IMR-90 (cell line): ENCODE measurements at regions not wholly inside any gene's neighbourhood (a gene's known extent, or its start where the extent isn't known, plus 50 kb on each side); places are given as distances from the start of the nearest gene placed in this dataset.

Experiments used
- ATAC-seq: fragments of 200-7000 bp; cut with Tn5 transposase; 2 replicates; pipeline ENCODE4 v1.9.1; 2020; ENCODE audit warnings: low read depth, mild to moderate bottlenecking, moderate library complexity
- BruUV-seq: library from RNA; stranded (reverse); fragments of 400-500 nt; replicated peaks from 2 replicates; lab custom pipeline; 2021; lab: Mats Ljungman, UMichigan
- CTCF ChIA-PET: fragments of 300-600 bp; formaldehyde crosslinking; extraction: SDS; loops from one replicate; lab custom pipeline; 2021; ENCODE audit warnings: antibody characterized with exemption; lab: Yijun Ruan, JAX
- POLR2A ChIA-PET: fragments of 300-600 bp; sonication (Branson Sonifier 250); formaldehyde crosslinking; loops from one replicate; lab custom pipeline; 2022; ENCODE audit warnings: antibody characterized with exemption; ENCODE audit not compliant: unreplicated experiment; lab: Charles Lee
- DNase-seq: peaks from one replicate; pipeline ENCODE4 v3.0.0; 2013
- H2AFZ ChIP-seq: replicated peaks from 2 replicates; pipeline ENCODE3; 2013; ENCODE audit warnings: low read length, mild to moderate bottlenecking; ENCODE audit not compliant: poor library complexity
- H2AK5ac ChIP-seq: 2 replicates; pipeline ENCODE4 v1.6.1; 2013; ENCODE audit warnings: low read depth, low read length, inconsistent platforms
- H2AK9ac ChIP-seq: replicated peaks from 2 replicates; pipeline ENCODE3; 2013; ENCODE audit warnings: mild to moderate bottlenecking, low read depth, low read length, moderate library complexity; ENCODE audit not compliant: poor library complexity
- H2BK120ac ChIP-seq: 2 replicates; pipeline ENCODE4 v1.6.1; 2013; ENCODE audit warnings: low read depth, low read length, inconsistent platforms
- H2BK15ac ChIP-seq: 3 replicates; pipeline ENCODE4 v1.6.1; 2013; ENCODE audit warnings: low read depth, low read length, inconsistent platforms
- H2BK20ac ChIP-seq: 2 replicates; pipeline ENCODE4 v1.6.1; 2013; ENCODE audit warnings: low read depth, mild to moderate bottlenecking, inconsistent platforms, low read length, moderate library complexity
- H2BK5ac ChIP-seq: 2 replicates; pipeline ENCODE4 v1.6.1; 2013; ENCODE audit warnings: mild to moderate bottlenecking, low read depth, low read length, inconsistent platforms; ENCODE audit not compliant: poor library complexity, severe bottlenecking
- H3K14ac ChIP-seq: replicated peaks from 2 replicates; pipeline ENCODE4 v1.6.1; 2013; ENCODE audit warnings: low read depth, low read length, inconsistent platforms
- H3K18ac ChIP-seq: 2 replicates; pipeline ENCODE4 v1.6.1; 2013; ENCODE audit warnings: low read depth, low read length, control low read depth
- H3K23ac ChIP-seq: 2 replicates; pipeline ENCODE4 v1.6.1; 2013; ENCODE audit warnings: low read depth, low read length, inconsistent platforms
- H3K27ac ChIP-seq: 2 replicates; pipeline ENCODE4 v1.5.1; 2013; ENCODE audit warnings: mild to moderate bottlenecking, control low read depth, low read length; ENCODE audit not compliant: insufficient read depth
- H3K27me3 ChIP-seq: 2 replicates; pipeline ENCODE4 v1.6.1; 2013; ENCODE audit warnings: low read length; ENCODE audit not compliant: control insufficient read depth, insufficient read depth
- H3K36me3 ChIP-seq: 2 replicates; pipeline ENCODE4 v1.6.1; 2013; ENCODE audit warnings: low read length, mixed read lengths; ENCODE audit not compliant: control insufficient read depth, insufficient read depth
- H3K4ac ChIP-seq: 2 replicates; pipeline ENCODE4 v1.6.1; 2013; ENCODE audit warnings: low read depth, low read length, inconsistent platforms
- H3K4me1 ChIP-seq: 2 replicates; pipeline ENCODE4 v1.6.1; 2013; ENCODE audit warnings: low read length, mixed read lengths; ENCODE audit not compliant: control insufficient read depth, insufficient read depth
- H3K4me2 ChIP-seq: 2 replicates; pipeline ENCODE4 v1.6.1; 2013; ENCODE audit warnings: low read depth, mild to moderate bottlenecking, control low read depth, low read length, moderate library complexity
- H3K4me3 ChIP-seq: 2 replicates; pipeline ENCODE4 v1.5.1; 2013; ENCODE audit warnings: low read depth, mild to moderate bottlenecking, control low read depth, low read length, moderate library complexity; ENCODE audit not compliant: insufficient read depth
- H3K56ac ChIP-seq: 2 replicates; pipeline ENCODE4 v1.6.1; 2013; ENCODE audit warnings: low read length, inconsistent platforms; ENCODE audit not compliant: insufficient read depth; ENCODE audit errors: extremely low read depth
- H3K79me1 ChIP-seq, 2 experiments: 2 replicates each; pipeline ENCODE4 v1.6.1; 2013; ENCODE audit warnings: low read length in 2 of 2, inconsistent platforms in 1 of 2, low read depth in 1 of 2
- H3K9ac ChIP-seq: 2 replicates; pipeline ENCODE4 v1.6.1; 2013; ENCODE audit warnings: low read depth, low read length, control low read depth
- H3K9me1 ChIP-seq: 2 replicates; pipeline ENCODE4 v1.6.1; 2013; ENCODE audit warnings: low read length, inconsistent platforms; ENCODE audit not compliant: insufficient read depth
- H3K9me3 ChIP-seq: 2 replicates; pipeline ENCODE4 v1.6.1; 2013; ENCODE audit warnings: low read length; ENCODE audit not compliant: control insufficient read depth, insufficient read depth
- H4K20me1 ChIP-seq: 2 replicates; pipeline ENCODE4 v1.6.1; 2013; ENCODE audit warnings: low read length, inconsistent platforms; ENCODE audit not compliant: insufficient read depth
- H4K5ac ChIP-seq: 2 replicates; pipeline ENCODE4 v1.6.1; 2013; ENCODE audit warnings: mild to moderate bottlenecking, low read depth, low read length, control low read depth
- H4K8ac ChIP-seq, 2 experiments: 2 replicates each; pipeline ENCODE4 v1.6.1; 2013; ENCODE audit warnings: low read depth in 2 of 2, low read length in 2 of 2, control low read depth in 1 of 2, inconsistent platforms in 1 of 2
- H4K91ac ChIP-seq: 2 replicates; pipeline ENCODE4 v1.6.1; 2013; ENCODE audit warnings: low read depth, low read length, inconsistent platforms; ENCODE audit not compliant: insufficient read depth
- BHLHE40 ChIP-seq: fragments of 150-350 bp; IDR thresholded peaks from 2 replicates; pipeline ENCODE4 v1.6.1; 2016; ENCODE audit warnings: mild to moderate bottlenecking, low read depth, low read length
- CEBPB ChIP-seq: IDR thresholded peaks from 2 replicates; pipeline ENCODE4 v1.6.1; 2012; ENCODE audit warnings: low read depth, low read length, improper control_type of control experiment
- CHD1 ChIP-seq: IDR thresholded peaks from 2 replicates; pipeline ENCODE4 v1.6.1; 2012; ENCODE audit warnings: low read depth, low read length, improper control_type of control experiment
- CTCF ChIP-seq: conservative IDR thresholded peaks from 2 replicates; pipeline ENCODE4 v1.5.1; 2012; ENCODE audit warnings: mild to moderate bottlenecking, low read depth, low read length, improper control_type of control experiment
- ELK1 ChIP-seq: fragments of 150-350 bp; IDR thresholded peaks from 2 replicates; pipeline ENCODE4 v1.6.1; 2016; ENCODE audit warnings: low read depth, mild to moderate bottlenecking, low read length, moderate library complexity, borderline replicate concordance
- FOS ChIP-seq: fragments of 150-350 bp; IDR thresholded peaks from 2 replicates; pipeline ENCODE4 v1.6.1; 2016; ENCODE audit warnings: low read depth, low read length
- MAFK ChIP-seq: IDR thresholded peaks from 2 replicates; pipeline ENCODE4 v1.6.1; 2012; ENCODE audit warnings: low read depth, low read length, improper control_type of control experiment
- MAZ ChIP-seq: IDR thresholded peaks from 2 replicates; pipeline ENCODE4 v1.6.1; 2012; ENCODE audit warnings: low read depth, mild to moderate bottlenecking, low read length, improper control_type of control experiment, moderate library complexity, borderline replicate concordance
- MXI1 ChIP-seq: IDR thresholded peaks from 2 replicates; pipeline ENCODE4 v1.6.1; 2012; ENCODE audit warnings: low read depth, mild to moderate bottlenecking, low read length, moderate library complexity, borderline replicate concordance
- NFE2L2 ChIP-seq: fragments of 150-350 bp; IDR thresholded peaks from 2 replicates; pipeline ENCODE4 v1.6.1; 2016; ENCODE audit warnings: low read depth, mild to moderate bottlenecking, low read length
- POLR2A ChIP-seq: IDR thresholded peaks from 2 replicates; pipeline ENCODE4 v1.6.1; 2012; ENCODE audit warnings: mild to moderate bottlenecking, low read depth, low read length
- RAD21 ChIP-seq: IDR thresholded peaks from 2 replicates; pipeline ENCODE4 v1.6.1; 2012; ENCODE audit warnings: low read length, improper control_type of control experiment
- RCOR1 ChIP-seq: IDR thresholded peaks from 2 replicates; pipeline ENCODE4 v1.6.1; 2012; ENCODE audit warnings: mild to moderate bottlenecking, low read length, improper control_type of control experiment; ENCODE audit not compliant: insufficient replicate concordance
- SMC3 ChIP-seq: fragments of 150-350 bp; IDR thresholded peaks from 2 replicates; pipeline ENCODE4 v1.6.1; 2016; ENCODE audit warnings: low read depth, mild to moderate bottlenecking, antibody characterized with exemption, low read length, moderate library complexity
- USF2 ChIP-seq: fragments of 150-350 bp; IDR thresholded peaks from 2 replicates; pipeline ENCODE4 v1.6.1; 2017; ENCODE audit warnings: mild to moderate bottlenecking, antibody characterized with exemption, low read length, low read depth
- dilution Hi-C: fragments of 300-500 bp; cut with HindIII; formaldehyde crosslinking; loops from one replicate; pipeline ENCODE4 v1.14.3; 2018; ENCODE audit warnings: low sequenced_read_pairs; ENCODE audit not compliant: unreplicated experiment
- in situ Hi-C: fragments of 300-500 bp; cut with MboI; formaldehyde crosslinking; loops from 3 replicates; pipeline ENCODE4 v1.14.3; 2019; ENCODE audit warnings: low sequenced_read_pairs, inconsistent platforms, mixed read lengths
- intact Hi-C: fragments of 100-400 bp; cut with micrococcal nuclease; formaldehyde crosslinking; loops from 2 replicates; pipeline ENCODE4 v1.10.0; 2022

- Histone ChIP-seq H3K4me2 (no peak overlapping the region), H2BK120ac (no peak overlapping the region), H3K56ac (no peak overlapping the region), H2BK5ac (no peak overlapping the region), H2BK15ac (no peak overlapping the region), H2AK5ac (no peak overlapping the region), H3K4me3 (no peak overlapping the region), H3K79me1 (no peaks in the 10 kb centered on the region), H3K23ac (no peak overlapping the region), H3K9me3 (no peaks in the 10 kb centered on the region), H3K36me3 (no peaks in the 10 kb centered on the region), H4K91ac (no peak overlapping the region), H3K4ac (no peak overlapping the region), H3K9me1 (no peaks in the 10 kb centered on the region), H2AFZ (no peak overlapping the region), H3K14ac (no peak overlapping the region), H3K4me1 (no peaks in the 10 kb centered on the region), H2AK9ac (no peak overlapping the region), H3K9ac (no peak overlapping the region), H4K8ac (no peak overlapping the region), H3K27ac (no peak overlapping the region), H2BK20ac (no peak overlapping the region), H4K20me1 (no peaks in the 10 kb centered on the region), H3K18ac (no peak overlapping the region), H3K27me3 (no peaks in the 10 kb centered on the region), H4K5ac (no peak overlapping the region)
- ChIA-PET POLR2A (no interaction called here), CTCF (no interaction called here)
- in situ Hi-C loops (no loop called here), dilution Hi-C loops (no loop called here), intact Hi-C loops (no loop called here)
- BruUV-seq, result no TSS peak
- ATAC-seq (no peak), DNase-seq (no peak)
- TF ChIP-seq SMC3 (no peak), POLR2A (no peak), MXI1 (no peak), ELK1 (no peak), MAZ (no peak), CHD1 (no peak), FOS (no peak), RCOR1 (no peak), CTCF (no peak), RAD21 (no peak), CEBPB (no peak), USF2 (no peak), NFE2L2 (no peak), MAFK (no peak), BHLHE40 (no peak)
Observed at GRCh38 chr11:29616611-29617010, 400.2 kb downstream of the KCNA4 start.
